Prostate gland (tissue), 2 donors: ENCODE measurements at regions not wholly inside any gene's neighbourhood (a gene's known extent, or its start where the extent isn't known, plus 50 kb on each side); places are given as distances from the start of the nearest gene placed in this dataset.

Experiments used
- DNase-seq: peaks from one replicate; pipeline ENCODE4 v3.0.0-alpha.2; 2019; ENCODE audit warnings: low spot score
- H3K27ac ChIP-seq, 2 donors: fragments of 200-600 bp; sonication (generic); 2 replicates each; pipeline ENCODE4 v1.5.1; 2017 to 2019
- H3K27me3 ChIP-seq: fragments of 200-600 bp; sonication (generic); replicated peaks from 2 replicates; pipeline ENCODE4 v1.5.1; 2019; ENCODE audit not compliant: insufficient read depth
- H3K36me3 ChIP-seq, 2 donors: fragments of 200-600 bp; sonication (generic); 1 replicate in 1 of 2; 2 replicates in 1 of 2; pipeline versions ENCODE4 v1.5.1 to v1.8.1; 2017 to 2019
- H3K4me1 ChIP-seq: fragments of 200-600 bp; sonication (generic); replicated peaks from 2 replicates; pipeline ENCODE4 v1.5.1; 2019
- H3K4me3 ChIP-seq, 2 donors: fragments of 200-600 bp; sonication (generic); 2 replicates each; pipeline ENCODE4 v1.5.1; 2017 to 2019
- H3K9me3 ChIP-seq: fragments of 200-600 bp; sonication (generic); 2 replicates; pipeline ENCODE4 v1.5.1; 2017
- POLR2A ChIP-seq: fragments of 450-650 bp; IDR thresholded peaks from one replicate; pipeline ENCODE4 v1.6.1; 2016; ENCODE audit warnings: antibody characterized with exemption, mild to moderate bottlenecking
- POLR2AphosphoS5 ChIP-seq: sonication (generic); formaldehyde crosslinking; IDR thresholded peaks from one replicate; pipeline ENCODE4 v1.6.1; 2017; ENCODE audit warnings: antibody characterized with exemption
- WGBS: methylation state at CpG from one replicate; pipeline ENCODE4 v1.1.5; 2018; 5-methylcytosine and 5-hydroxymethylcytosine counted together
- intact Hi-C: fragments of 100-400 bp; cut with DNase I; formaldehyde crosslinking; loops from one replicate; pipeline ENCODE4 v1.14.2; 2022
- TF ChIP-seq, protein P1 (sequence below), 4 experiments: fragments of 200-600 bp in 2 of 4; fragments of 450-650 bp in 2 of 4; sonication (generic) in 2 of 4; IDR thresholded peaks; 1 replicate in 3 of 4; 2 replicates in 1 of 4; pipeline ENCODE4 v1.5.1; 2016 to 2019; ENCODE audit warnings: antibody characterized with exemption in 4 of 4, mild to moderate bottlenecking in 2 of 4, moderate library complexity in 2 of 4

DNA sequence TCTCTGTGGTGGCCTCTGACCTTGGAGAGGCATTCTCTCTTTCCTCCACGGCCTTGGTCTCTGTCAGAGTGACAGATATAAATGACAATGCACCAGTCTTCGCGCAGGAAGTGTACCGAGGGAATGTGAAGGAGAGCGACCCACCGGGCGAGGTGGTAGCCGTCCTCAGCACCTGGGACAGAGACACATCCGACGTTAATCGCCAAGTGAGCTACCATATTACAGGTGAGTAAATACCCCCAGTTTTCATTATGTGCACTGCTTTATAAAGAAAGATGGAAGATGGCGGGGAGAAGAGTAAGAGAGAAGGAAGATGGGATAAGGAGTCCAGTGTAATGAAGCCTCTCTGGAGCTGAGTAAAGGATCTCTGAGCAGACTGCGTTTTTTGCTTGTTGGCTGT lies 167.8 kb upstream of the MTNR1B start:
- no peaks in the 10 kb centered on the region for H3K4me1 ChIP-seq
- WGBS, result 91% methylated on average over 13 of the region's 13 CpGs
- TF ChIP-seq, protein P1, sequence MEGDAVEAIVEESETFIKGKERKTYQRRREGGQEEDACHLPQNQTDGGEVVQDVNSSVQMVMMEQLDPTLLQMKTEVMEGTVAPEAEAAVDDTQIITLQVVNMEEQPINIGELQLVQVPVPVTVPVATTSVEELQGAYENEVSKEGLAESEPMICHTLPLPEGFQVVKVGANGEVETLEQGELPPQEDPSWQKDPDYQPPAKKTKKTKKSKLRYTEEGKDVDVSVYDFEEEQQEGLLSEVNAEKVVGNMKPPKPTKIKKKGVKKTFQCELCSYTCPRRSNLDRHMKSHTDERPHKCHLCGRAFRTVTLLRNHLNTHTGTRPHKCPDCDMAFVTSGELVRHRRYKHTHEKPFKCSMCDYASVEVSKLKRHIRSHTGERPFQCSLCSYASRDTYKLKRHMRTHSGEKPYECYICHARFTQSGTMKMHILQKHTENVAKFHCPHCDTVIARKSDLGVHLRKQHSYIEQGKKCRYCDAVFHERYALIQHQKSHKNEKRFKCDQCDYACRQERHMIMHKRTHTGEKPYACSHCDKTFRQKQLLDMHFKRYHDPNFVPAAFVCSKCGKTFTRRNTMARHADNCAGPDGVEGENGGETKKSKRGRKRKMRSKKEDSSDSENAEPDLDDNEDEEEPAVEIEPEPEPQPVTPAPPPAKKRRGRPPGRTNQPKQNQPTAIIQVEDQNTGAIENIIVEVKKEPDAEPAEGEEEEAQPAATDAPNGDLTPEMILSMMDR (IDR thresholded peaks at IDR 0.05), result no peak
- no peak for TF ChIP-seq POLR2A
- no peak for TF ChIP-seq POLR2AphosphoS5
- DNase-seq, result no peak
- H3K27ac ChIP-seq, result no peak overlapping the region
- no peaks in the 10 kb centered on the region for H3K36me3 ChIP-seq
- no peak overlapping the region for H3K4me3 ChIP-seq
- H3K9me3 ChIP-seq, result no peaks in the 10 kb centered on the region
- intact Hi-C loops, result no loop called here
- no peaks in the 10 kb centered on the region for H3K27me3 ChIP-seq

- Histone ChIP-seq H3K4me1 (no peaks in the 10 kb centered on the region), H3K27ac (no peak overlapping the region), H3K4me3 (no peak overlapping the region), H3K27me3 (no peaks in the 10 kb centered on the region), H3K36me3 (no peaks in the 10 kb centered on the region), H3K9me3 (no peaks in the 10 kb centered on the region)
- TF ChIP-seq POLR2AphosphoS5 (no peak), POLR2A (no peak)
- TF ChIP-seq, protein P1 (IDR thresholded peaks at IDR 0.05), result no peak
- WGBS, result 95% methylated on average over 2 of the region's 2 CpGs
- intact Hi-C loops, result no loop called here
- DNase-seq, result no peak
Measured at GRCh38 chr11:92802644-92803043, 166.8 kb upstream of the MTNR1B start.

GRCh38 chr11:92803391-92803790 lies 166.1 kb upstream of the MTNR1B start:
- WGBS, result 80% methylated on average over 1 of the region's 1 CpG
- no peak for TF ChIP-seq POLR2A
- no peak overlapping the region for H3K27ac ChIP-seq
- intact Hi-C loops, result no loop called here
- no peaks in the 10 kb centered on the region for H3K4me1 ChIP-seq
- no peak for DNase-seq
- no peaks in the 10 kb centered on the region for H3K27me3 ChIP-seq
- no peaks in the 10 kb centered on the region for H3K9me3 ChIP-seq
- no peaks in the 10 kb centered on the region for H3K36me3 ChIP-seq
- no peak overlapping the region for H3K4me3 ChIP-seq

DNA sequence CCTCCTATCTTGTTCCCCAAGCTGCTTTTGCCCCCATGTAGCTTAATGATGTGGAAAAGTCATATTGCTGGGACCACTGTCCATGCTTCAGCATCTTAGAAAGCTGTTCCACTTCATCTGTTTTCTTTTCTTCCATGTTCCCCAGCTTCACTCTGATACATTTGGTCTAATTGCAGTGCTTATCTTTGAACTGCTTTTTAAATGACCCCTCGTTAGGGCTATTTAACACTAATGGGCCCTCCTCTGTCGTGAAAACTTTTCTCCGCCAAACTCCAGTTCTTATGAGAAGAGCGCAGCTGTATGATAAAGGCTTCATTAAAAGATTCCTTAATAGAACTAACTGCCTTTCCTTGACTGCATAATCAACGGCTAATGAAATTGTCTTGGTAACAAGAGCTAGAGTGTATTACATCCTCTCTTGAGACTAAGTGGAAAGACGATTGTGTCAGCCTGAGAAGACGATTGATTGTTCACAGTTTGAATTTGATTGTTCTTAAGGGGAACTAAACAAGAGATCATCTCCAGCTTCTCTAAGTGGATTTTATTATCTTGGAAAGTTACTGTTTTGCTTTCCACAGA lies 165.0 kb upstream of the MTNR1B start:
- TF ChIP-seq, protein P1 (IDR thresholded peaks at IDR 0.05), result no peak
- TF ChIP-seq POLR2A (no peak), POLR2AphosphoS5 (no peak)
- H3K4me3 ChIP-seq, result no peak overlapping the region
- DNase-seq, result no peak

GRCh38 chr11:92808022-92808421 lies 161.4 kb upstream of the MTNR1B start:
- H3K4me1 ChIP-seq, result no peaks in the 10 kb centered on the region
- H3K4me3 ChIP-seq, result no peak overlapping the region
- no peaks in the 10 kb centered on the region for H3K36me3 ChIP-seq
- TF ChIP-seq POLR2A, result no peak
- TF ChIP-seq, protein P1 (IDR thresholded peaks at IDR 0.05), result no peak
- TF ChIP-seq POLR2AphosphoS5, result peak; percentile 6
- no peak for DNase-seq
- intact Hi-C loops, result no loop called here
- H3K9me3 ChIP-seq, result no peaks in the 10 kb centered on the region
- H3K27me3 ChIP-seq, result no peaks in the 10 kb centered on the region
- H3K27ac ChIP-seq, result no peak overlapping the region

More for the DNA sequence above, 165.0 kb upstream of the MTNR1B start:
- 95% methylated on average over 7 of the region's 7 CpGs for WGBS
- H3K4me1 ChIP-seq, result no peaks in the 10 kb centered on the region
- no peak overlapping the region for H3K27ac ChIP-seq
- no peaks in the 10 kb centered on the region for H3K9me3 ChIP-seq
- no peaks in the 10 kb centered on the region for H3K27me3 ChIP-seq
- intact Hi-C loops, result no loop called here
- H3K36me3 ChIP-seq, result no peaks in the 10 kb centered on the region
